ENCODE measurements at regions not wholly inside any gene's neighbourhood (a gene's known extent, or its start where the extent isn't known, plus 50 kb on each side); places are given as distances from the start of the nearest gene placed in this dataset.

DNA sequence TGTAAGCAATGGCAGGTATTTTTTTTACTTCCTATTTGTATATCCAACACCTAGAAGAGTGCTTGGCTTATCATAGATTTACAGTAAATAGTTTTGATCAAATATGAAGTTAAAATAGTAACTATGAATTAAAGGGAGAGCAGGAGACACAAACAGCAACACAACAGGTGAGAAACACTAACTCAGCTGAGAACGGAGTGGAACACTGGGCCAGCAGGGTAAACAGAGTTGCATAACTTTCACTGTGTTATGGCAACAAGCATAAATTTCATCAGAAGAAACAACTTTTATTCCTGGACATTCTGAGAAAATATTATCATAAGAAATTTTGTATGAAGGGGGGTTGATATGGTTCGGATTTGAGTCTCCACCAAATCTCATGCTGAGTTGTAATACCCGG, 52.2 kb upstream of the SMIM30 start:
- Histone ChIP-seq H3K79me2 (ENCODE audit: insufficient read depth) (no peaks in the 10 kb centered on the region), H3K9ac (no peak overlapping the region), H4K20me1 (ENCODE audit: insufficient read depth) (no peaks in the 10 kb centered on the region), H3K9me3 (no peaks in the 10 kb centered on the region), H3K4me1 (ENCODE audit: control insufficient read depth in 1 of 2, insufficient read depth in 2 of 2, low read depth in 1 of 2, low read length in 1 of 2) (no peaks in the 10 kb centered on the region), H3K4me3 (ENCODE audit: low read depth in 2 of 2, low read length in 1 of 2) (no peak overlapping the region), H3K27ac (ENCODE audit: low read depth in 2 of 2, low read length in 1 of 2) (no peak overlapping the region), H3F3A (replicated peaks; ENCODE audit: insufficient read depth) (no peaks in the 10 kb centered on the region), H3K9me2 (no peaks in the 10 kb centered on the region), H2AFZ (ENCODE audit: low read depth) (no peak overlapping the region), H3K36me3 (replicated peaks in 1 of 2; ENCODE audit: control insufficient read depth in 1 of 2, insufficient read depth in 2 of 2, low read length in 1 of 2) (no peaks in the 10 kb centered on the region), H3K27me3 (ENCODE audit: insufficient read depth) (no peaks in the 10 kb centered on the region), H3K4me2 (no peak overlapping the region)
- TF ChIP-seq GATA2 (CRISPR knock-in tag; IDR thresholded peaks at IDR 0.05): no peak
- no peak for TF ChIP-seq TCF12 (IDR thresholded peaks at IDR 0.05)
- TF ChIP-seq, protein P1, sequence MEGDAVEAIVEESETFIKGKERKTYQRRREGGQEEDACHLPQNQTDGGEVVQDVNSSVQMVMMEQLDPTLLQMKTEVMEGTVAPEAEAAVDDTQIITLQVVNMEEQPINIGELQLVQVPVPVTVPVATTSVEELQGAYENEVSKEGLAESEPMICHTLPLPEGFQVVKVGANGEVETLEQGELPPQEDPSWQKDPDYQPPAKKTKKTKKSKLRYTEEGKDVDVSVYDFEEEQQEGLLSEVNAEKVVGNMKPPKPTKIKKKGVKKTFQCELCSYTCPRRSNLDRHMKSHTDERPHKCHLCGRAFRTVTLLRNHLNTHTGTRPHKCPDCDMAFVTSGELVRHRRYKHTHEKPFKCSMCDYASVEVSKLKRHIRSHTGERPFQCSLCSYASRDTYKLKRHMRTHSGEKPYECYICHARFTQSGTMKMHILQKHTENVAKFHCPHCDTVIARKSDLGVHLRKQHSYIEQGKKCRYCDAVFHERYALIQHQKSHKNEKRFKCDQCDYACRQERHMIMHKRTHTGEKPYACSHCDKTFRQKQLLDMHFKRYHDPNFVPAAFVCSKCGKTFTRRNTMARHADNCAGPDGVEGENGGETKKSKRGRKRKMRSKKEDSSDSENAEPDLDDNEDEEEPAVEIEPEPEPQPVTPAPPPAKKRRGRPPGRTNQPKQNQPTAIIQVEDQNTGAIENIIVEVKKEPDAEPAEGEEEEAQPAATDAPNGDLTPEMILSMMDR (IDR thresholded peaks at IDR 0.05): no peak
- no peak for TF ChIP-seq SMC3 (IDR thresholded peaks at IDR 0.05; ENCODE audit: low read depth, low read length)
- TF ChIP-seq, protein P2, sequence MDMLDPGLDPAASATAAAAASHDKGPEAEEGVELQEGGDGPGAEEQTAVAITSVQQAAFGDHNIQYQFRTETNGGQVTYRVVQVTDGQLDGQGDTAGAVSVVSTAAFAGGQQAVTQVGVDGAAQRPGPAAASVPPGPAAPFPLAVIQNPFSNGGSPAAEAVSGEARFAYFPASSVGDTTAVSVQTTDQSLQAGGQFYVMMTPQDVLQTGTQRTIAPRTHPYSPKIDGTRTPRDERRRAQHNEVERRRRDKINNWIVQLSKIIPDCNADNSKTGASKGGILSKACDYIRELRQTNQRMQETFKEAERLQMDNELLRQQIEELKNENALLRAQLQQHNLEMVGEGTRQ (IDR thresholded peaks at IDR 0.05; ENCODE audit: borderline replicate concordance, low read depth, low read length): no peak
- TF ChIP-seq, protein P3, sequence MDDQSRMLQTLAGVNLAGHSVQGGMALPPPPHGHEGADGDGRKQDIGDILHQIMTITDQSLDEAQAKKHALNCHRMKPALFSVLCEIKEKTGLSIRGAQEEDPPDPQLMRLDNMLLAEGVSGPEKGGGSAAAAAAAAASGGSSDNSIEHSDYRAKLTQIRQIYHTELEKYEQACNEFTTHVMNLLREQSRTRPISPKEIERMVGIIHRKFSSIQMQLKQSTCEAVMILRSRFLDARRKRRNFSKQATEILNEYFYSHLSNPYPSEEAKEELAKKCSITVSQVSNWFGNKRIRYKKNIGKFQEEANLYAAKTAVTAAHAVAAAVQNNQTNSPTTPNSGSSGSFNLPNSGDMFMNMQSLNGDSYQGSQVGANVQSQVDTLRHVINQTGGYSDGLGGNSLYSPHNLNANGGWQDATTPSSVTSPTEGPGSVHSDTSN (IDR thresholded peaks at IDR 0.05): no peak
- no peak for TF ChIP-seq EZH2phosphoT487 (IDR thresholded peaks at IDR 0.05; ENCODE audit: borderline replicate concordance, low read depth)
- TF ChIP-seq FOXM1 (IDR thresholded peaks at IDR 0.05; ENCODE audit: low read depth): no peak
- TF ChIP-seq FOSL2 (IDR thresholded peaks at IDR 0.05; ENCODE audit: borderline replicate concordance, low read depth): no peak
- no peak for TF ChIP-seq EP300 (IDR thresholded peaks at IDR 0.05; ENCODE audit: borderline replicate concordance in 1 of 2, low read depth in 1 of 2, low read length in 1 of 2)
- TF ChIP-seq RAD21 (IDR thresholded peaks at IDR 0.05; ENCODE audit: low read length): no peak
- no peak for DNase-seq
- POLR2A ChIA-PET: no interaction called here
- WGBS (ENCODE audit: low lambda C conversion rate): 51% methylated on average over 3 of the region's 3 CpGs
- CTCF ChIA-PET: interaction anchor here (1.4 to 5.7 kb wide), 2 partner anchors 10 to 251 kb away, joined by 3 to 42 read pairs; no protein-coding TSS in a partner anchor
